Activated CD4-positive, alpha-beta T cell treated with anti-CD3 and anti-CD28 coated beads, Interleukin-2, amount 50 U/mL, for 16 hours (primary cell): ENCODE measurements at regions not wholly inside any gene's neighbourhood (a gene's known extent, or its start where the extent isn't known, plus 50 kb on each side); places are given as distances from the start of the nearest gene placed in this dataset.
"Not testable (repeated sequence)": the region's sequence is repeated elsewhere in the genome, so short reads cannot be mapped to it uniquely, and the experiment has no call there.

ENCODE experiments used
- DNase-seq: peaks from one replicate; pipeline ENCODE4 v3.0.0-alpha.2; 2020

- no peak for DNase-seq
These were observed 73.4 kb upstream of the ZNF469 start for GRCh38 chr16:88309174-88309907.

- DNase-seq: no peak
These were observed 72.9 kb upstream of the ZNF469 start for GRCh38 chr16:88309908-88310265.

GRCh38 chr16:88310796-88311605, 71.8 kb upstream of the ZNF469 start:
- DNase-seq: no peak

- not testable (repeated sequence) for DNase-seq
These were observed 70.9 kb upstream of the ZNF469 start for GRCh38 chr16:88311860-88312259.

- no peak for DNase-seq
These were observed 70.0 kb upstream of the ZNF469 start for GRCh38 chr16:88312732-88313131.

GRCh38 chr16:88314991-88315542, 67.7 kb upstream of the ZNF469 start:
- DNase-seq: no peak

- no peak for DNase-seq
These were observed 67.1 kb upstream of the ZNF469 start for GRCh38 chr16:88315543-88316105.

- no peak for DNase-seq
These were observed 66.6 kb upstream of the ZNF469 start for GRCh38 chr16:88316151-88316550.

GRCh38 chr16:88316941-88317612, 65.7 kb upstream of the ZNF469 start:
- no peak for DNase-seq

- no peak for DNase-seq
These were observed 65.2 kb upstream of the ZNF469 start for GRCh38 chr16:88317613-88317965.

GRCh38 chr16:88318051-88318450, 64.7 kb upstream of the ZNF469 start:
- DNase-seq: no peak

GRCh38 chr16:88318521-88318920, 64.2 kb upstream of the ZNF469 start:
- DNase-seq: no peak

- no peak for DNase-seq
These were observed 63.4 kb upstream of the ZNF469 start for GRCh38 chr16:88319116-88319965.

GRCh38 chr16:88320947-88321634, 61.7 kb upstream of the ZNF469 start:
- no peak for DNase-seq

- no peak for DNase-seq
These were observed 60.9 kb upstream of the ZNF469 start for GRCh38 chr16:88321635-88322499.

- no peak for DNase-seq
These were observed 60.2 kb upstream of the ZNF469 start for GRCh38 chr16:88322500-88322970.

- no peak for DNase-seq
These were observed 59.7 kb upstream of the ZNF469 start for GRCh38 chr16:88323041-88323440.

- DNase-seq: no peak
These were observed 59.0 kb upstream of the ZNF469 start for GRCh38 chr16:88323546-88324330.

- no peak for DNase-seq
These were observed 57.5 kb upstream of the ZNF469 start for GRCh38 chr16:88325087-88325750.
